CD4-positive, alpha-beta T cell treated with Interleukin-2 at 100 ng/mL for 4 hours (primary cell): ENCODE measurements at regions not wholly inside any gene's neighbourhood (a gene's known extent, or its start where the extent isn't known, plus 50 kb on each side); places are given as distances from the start of the nearest gene placed in this dataset.

Source experiments
- DNase-seq: peaks from one replicate; pipeline ENCODE4 v3.0.0-alpha.2; 2020; ENCODE audit warnings: low spot score

GRCh38 chr9:88692827-88693226, 157.8 kb downstream of the NXNL2 start:
- DNase-seq = no peak

GRCh38 chr9:88694625-88695024, 159.6 kb downstream of the NXNL2 start:
- no peak for DNase-seq

- no peak for DNase-seq
These were observed 161.5 kb downstream of the NXNL2 start for GRCh38 chr9:88696501-88696900.

- DNase-seq = no peak
These were observed 162.9 kb downstream of the NXNL2 start for GRCh38 chr9:88697764-88698432.

GRCh38 chr9:88702985-88703384, 168.0 kb downstream of the NXNL2 start:
- no peak for DNase-seq

- no peak for DNase-seq
These were observed 171.5 kb downstream of the NXNL2 start for GRCh38 chr9:88706193-88707113.

- DNase-seq = no peak
These were observed 175.5 kb downstream of the NXNL2 start for GRCh38 chr9:88710449-88710848.

GRCh38 chr9:88711719-88712118, 176.7 kb downstream of the NXNL2 start:
- no peak for DNase-seq

- DNase-seq = no peak
These were observed 177.5 kb downstream of the NXNL2 start for GRCh38 chr9:88712484-88712883.

GRCh38 chr9:88713010-88713409, 178.0 kb downstream of the NXNL2 start:
- DNase-seq = no peak

- no peak for DNase-seq
These were observed 181.8 kb downstream of the NXNL2 start for GRCh38 chr9:88716596-88717290.

GRCh38 chr9:88721025-88721424, 186.0 kb downstream of the NXNL2 start:
- no peak for DNase-seq

GRCh38 chr9:88721495-88722279, 186.7 kb downstream of the NXNL2 start:
- DNase-seq = no peak

- no peak for DNase-seq
These were observed 187.8 kb downstream of the NXNL2 start for GRCh38 chr9:88722753-88723152.

GRCh38 chr9:88723751-88724150, 188.8 kb downstream of the NXNL2 start:
- DNase-seq = no peak

- no peak for DNase-seq
These were observed 189.4 kb downstream of the NXNL2 start for GRCh38 chr9:88724331-88724730.

GRCh38 chr9:88725300-88726019, 190.5 kb downstream of the NXNL2 start:
- no peak for DNase-seq

GRCh38 chr9:88726803-88727202, 191.8 kb downstream of the NXNL2 start:
- no peak for DNase-seq

GRCh38 chr9:88730780-88731179, 195.8 kb downstream of the NXNL2 start:
- DNase-seq = no peak

- no peak for DNase-seq
These were observed 197.2 kb downstream of the NXNL2 start for GRCh38 chr9:88732128-88732527.
